Upper lobe of left lung (tissue), 4 donors: ENCODE measurements at regions not wholly inside any gene's neighbourhood (a gene's known extent, or its start where the extent isn't known, plus 50 kb on each side); places are given as distances from the start of the nearest gene placed in this dataset.

Source experiments
- POLR2AphosphoS5 ChIP-seq, 2 donors: sonication (generic); formaldehyde crosslinking; IDR thresholded peaks; one replicate each; pipeline ENCODE4 v1.5.1; 2017; ENCODE audit warnings: antibody characterized with exemption in 2 of 2
- TF ChIP-seq, protein P1 (sequence below), 6 experiments: fragments of 450-650 bp in 4 of 6; fragments of 200-600 bp in 2 of 6; sonication (generic) in 2 of 6; IDR thresholded peaks; one replicate each; pipeline ENCODE4 v1.5.1; 2016 to 2019; ENCODE audit warnings: antibody characterized with exemption in 6 of 6

DNA sequence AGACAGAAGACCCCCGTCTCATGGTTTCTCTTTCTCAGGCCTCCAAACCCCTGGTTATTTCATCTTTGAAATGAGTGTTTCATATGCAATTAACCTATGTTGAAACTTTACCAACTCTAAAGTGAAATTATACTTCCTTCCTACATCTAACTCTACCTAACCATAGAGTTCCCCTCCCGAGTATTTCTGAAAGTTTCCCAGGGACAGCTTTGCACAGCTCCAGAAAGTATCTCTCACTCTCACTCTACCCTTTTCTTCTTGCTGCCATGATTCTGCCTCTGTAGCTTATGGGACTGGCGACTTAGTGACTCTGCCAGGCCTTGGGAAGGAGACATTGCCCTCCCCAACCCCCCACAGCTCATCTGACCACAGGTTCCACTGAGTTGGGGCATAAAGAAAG lies 107.9 kb downstream of the B3GNT2 start:
- no peak for TF ChIP-seq POLR2AphosphoS5 (IDR thresholded peaks at IDR 0.05)
- TF ChIP-seq, protein P1, sequence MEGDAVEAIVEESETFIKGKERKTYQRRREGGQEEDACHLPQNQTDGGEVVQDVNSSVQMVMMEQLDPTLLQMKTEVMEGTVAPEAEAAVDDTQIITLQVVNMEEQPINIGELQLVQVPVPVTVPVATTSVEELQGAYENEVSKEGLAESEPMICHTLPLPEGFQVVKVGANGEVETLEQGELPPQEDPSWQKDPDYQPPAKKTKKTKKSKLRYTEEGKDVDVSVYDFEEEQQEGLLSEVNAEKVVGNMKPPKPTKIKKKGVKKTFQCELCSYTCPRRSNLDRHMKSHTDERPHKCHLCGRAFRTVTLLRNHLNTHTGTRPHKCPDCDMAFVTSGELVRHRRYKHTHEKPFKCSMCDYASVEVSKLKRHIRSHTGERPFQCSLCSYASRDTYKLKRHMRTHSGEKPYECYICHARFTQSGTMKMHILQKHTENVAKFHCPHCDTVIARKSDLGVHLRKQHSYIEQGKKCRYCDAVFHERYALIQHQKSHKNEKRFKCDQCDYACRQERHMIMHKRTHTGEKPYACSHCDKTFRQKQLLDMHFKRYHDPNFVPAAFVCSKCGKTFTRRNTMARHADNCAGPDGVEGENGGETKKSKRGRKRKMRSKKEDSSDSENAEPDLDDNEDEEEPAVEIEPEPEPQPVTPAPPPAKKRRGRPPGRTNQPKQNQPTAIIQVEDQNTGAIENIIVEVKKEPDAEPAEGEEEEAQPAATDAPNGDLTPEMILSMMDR (IDR thresholded peaks at IDR 0.05), result no peak
